ENCODE measurements at regions not wholly inside any gene's neighbourhood (a gene's known extent, or its start where the extent isn't known, plus 50 kb on each side); places are given as distances from the start of the nearest gene placed in this dataset.
"Not testable (repeated sequence)": the region's sequence is repeated elsewhere in the genome, so short reads cannot be mapped to it uniquely, and the experiment has no call there.

GRCh38 chr13:54611390-54611789 is 1582.8 kb downstream of the OLFM4 start:
- no TSS peak for BruUV-seq (replicated peaks)

GRCh38 chr13:54614726-54615125 is 1586.1 kb downstream of the OLFM4 start:
- no TSS peak for BruUV-seq (replicated peaks)
- Histone ChIP-seq H3K4me1 (ENCODE audit: insufficient read depth, low read length, poor library complexity, severe bottlenecking) (no peaks in the 10 kb centered on the region), H3K4me3 (ENCODE audit: low read depth, low read length, poor library complexity, severe bottlenecking) (no peak overlapping the region), H3K36me3 (ENCODE audit: insufficient read depth, low read length, poor library complexity, severe bottlenecking) (no peaks in the 10 kb centered on the region), H3K27me3 (replicated peaks; ENCODE audit: insufficient read depth, low read depth, low read length, poor library complexity) (no peaks in the 10 kb centered on the region), H3K27ac (ENCODE audit: low read depth, low read length, poor library complexity, severe bottlenecking) (no peak overlapping the region), H3K9me3 (ENCODE audit: low read depth, low read length, poor library complexity, severe bottlenecking) (no peaks in the 10 kb centered on the region)
- intact Hi-C loops (cut with micrococcal nuclease; ENCODE audit: unreplicated experiment), result no loop called here
- ChIA-PET POLR2A (ENCODE audit: low non-redundant PET) (no interaction called here), CTCF (no interaction called here)
- TF ChIP-seq CTCF (conservative IDR thresholded peaks at IDR 0.05; ENCODE audit: low read depth, low read length), result no peak
- no peak for DNase-seq (ENCODE audit: low spot score)

More at GRCh38 chr13:54611390-54611789, 1582.8 kb downstream of the OLFM4 start:
- no peak for DNase-seq (ENCODE audit: low spot score)
- intact Hi-C loops (cut with micrococcal nuclease; ENCODE audit: unreplicated experiment), result no loop called here
- H3K9me3 ChIP-seq (ENCODE audit: low read depth, low read length, poor library complexity, severe bottlenecking), result no peaks in the 10 kb centered on the region
- ChIA-PET POLR2A (ENCODE audit: low non-redundant PET) (no interaction called here), CTCF (no interaction called here)
- no peak overlapping the region for H3K27ac ChIP-seq (ENCODE audit: low read depth, low read length, poor library complexity, severe bottlenecking)
- H3K27me3 ChIP-seq (replicated peaks; ENCODE audit: insufficient read depth, low read depth, low read length, poor library complexity), result no peaks in the 10 kb centered on the region
- H3K4me3 ChIP-seq (ENCODE audit: low read depth, low read length, poor library complexity, severe bottlenecking), result no peak overlapping the region
- H3K4me1 ChIP-seq (ENCODE audit: insufficient read depth, low read length, poor library complexity, severe bottlenecking), result no peaks in the 10 kb centered on the region
- TF ChIP-seq EZH2 (IDR thresholded peaks at IDR 0.05; ENCODE audit: borderline replicate concordance, low read depth, low read length, poor library complexity, severe bottlenecking), result no peak
- no peak for TF ChIP-seq CTCF (conservative IDR thresholded peaks at IDR 0.05; ENCODE audit: low read depth, low read length)
- no peaks in the 10 kb centered on the region for H3K36me3 ChIP-seq (ENCODE audit: insufficient read depth, low read length, poor library complexity, severe bottlenecking)

GRCh38 chr13:54626504-54626903 is 1597.9 kb downstream of the OLFM4 start:
- H3K4me3 ChIP-seq (ENCODE audit: low read depth, low read length, poor library complexity, severe bottlenecking); H3K4me1 ChIP-seq (ENCODE audit: insufficient read depth, low read length, poor library complexity, severe bottlenecking); POLR2A ChIA-PET (ENCODE audit: low non-redundant PET); CTCF ChIA-PET; H3K27me3 ChIP-seq (replicated peaks; ENCODE audit: insufficient read depth, low read depth, low read length, poor library complexity); H3K36me3 ChIP-seq (ENCODE audit: insufficient read depth, low read length, poor library complexity, severe bottlenecking); H3K9me3 ChIP-seq (ENCODE audit: low read depth, low read length, poor library complexity, severe bottlenecking); DNase-seq (ENCODE audit: low spot score); H3K27ac ChIP-seq (ENCODE audit: low read depth, low read length, poor library complexity, severe bottlenecking); BruUV-seq (replicated peaks); intact Hi-C loops (cut with micrococcal nuclease; ENCODE audit: unreplicated experiment): not testable (repeated sequence)

DNA sequence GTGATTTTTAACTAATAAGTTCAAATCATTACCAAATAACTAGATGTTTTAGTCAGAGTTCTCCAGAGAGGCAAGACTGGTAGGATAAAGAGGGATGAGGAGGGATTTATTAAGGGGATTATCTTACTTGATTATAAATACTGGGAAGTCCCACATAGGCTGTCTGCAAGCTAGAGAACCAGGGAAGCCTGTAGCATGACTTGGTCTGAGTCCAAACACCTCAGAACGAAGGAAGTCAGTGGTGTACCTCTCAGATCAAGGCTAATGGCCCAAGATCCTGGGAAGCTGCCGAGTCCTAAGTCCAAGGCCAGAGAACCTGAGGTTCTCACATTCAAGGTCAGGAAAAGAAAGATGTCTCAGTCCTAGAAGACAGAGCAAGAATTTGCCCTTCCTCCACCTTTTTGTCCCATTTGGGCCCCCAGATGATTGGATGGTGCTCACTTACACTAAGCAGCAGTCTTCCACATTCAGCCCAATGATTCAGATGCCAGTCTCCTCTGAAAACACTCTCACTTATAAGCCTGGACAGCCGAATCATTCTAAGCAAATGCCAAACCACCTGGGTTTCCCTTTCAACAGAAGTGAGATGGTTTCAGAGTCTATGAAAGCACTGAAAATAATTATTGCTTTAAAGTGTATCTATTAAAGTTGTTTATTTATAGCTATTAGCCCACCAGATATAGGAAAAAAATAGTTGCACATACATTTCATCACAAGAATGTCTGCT is 1599.2 kb downstream of the OLFM4 start:
- intact Hi-C loops (cut with micrococcal nuclease; ENCODE audit: unreplicated experiment), result no loop called here
- Histone ChIP-seq H3K4me1 (ENCODE audit: insufficient read depth, low read length, poor library complexity, severe bottlenecking) (no peaks in the 10 kb centered on the region), H3K4me3 (ENCODE audit: low read depth, low read length, poor library complexity, severe bottlenecking) (no peak overlapping the region), H3K27me3 (replicated peaks; ENCODE audit: insufficient read depth, low read depth, low read length, poor library complexity) (no peaks in the 10 kb centered on the region), H3K36me3 (ENCODE audit: insufficient read depth, low read length, poor library complexity, severe bottlenecking) (no peaks in the 10 kb centered on the region), H3K27ac (ENCODE audit: low read depth, low read length, poor library complexity, severe bottlenecking) (no peak overlapping the region), H3K9me3 (ENCODE audit: low read depth, low read length, poor library complexity, severe bottlenecking) (no peaks in the 10 kb centered on the region)
- no TSS peak for BruUV-seq (replicated peaks)
- no peak for DNase-seq (ENCODE audit: low spot score)
- ChIA-PET CTCF (no interaction called here), POLR2A (ENCODE audit: low non-redundant PET) (no interaction called here)
- TF ChIP-seq EZH2 (IDR thresholded peaks at IDR 0.05; ENCODE audit: borderline replicate concordance, low read depth, low read length, poor library complexity, severe bottlenecking) (no peak), CTCF (conservative IDR thresholded peaks at IDR 0.05; ENCODE audit: low read depth, low read length) (no peak)
